H1 (cell line): ENCODE measurements at regions not wholly inside any gene's neighbourhood (a gene's known extent, or its start where the extent isn't known, plus 50 kb on each side); places are given as distances from the start of the nearest gene placed in this dataset.
A peak's percentile ranks its signal among the peaks of the same experiment; 100 is the strongest.

ENCODE experiments used
- CTCF ChIA-PET: fragments of 300-600 bp; sonication (Branson Sonifier 250); formaldehyde crosslinking; loops from one replicate; lab custom pipeline; 2021; ENCODE audit not compliant: partially characterized antibody; lab: Charles Lee
- POLR2A ChIA-PET: fragments of 300-600 bp; sonication (Branson Sonifier 250); formaldehyde crosslinking; loops from one replicate; lab custom pipeline; 2021; ENCODE audit warnings: inconsistent platforms; ENCODE audit not compliant: partially characterized antibody; lab: Charles Lee
- DNase-seq, 2 experiments: peaks; one replicate each; pipeline versions ENCODE4 v3.0.0 to v3.0.0-alpha.2; 2010 to 2022; ENCODE audit warnings: low spot score in 2 of 2, low read depth in 1 of 2, mixed read lengths in 1 of 2
- FAIRE-seq: peaks from 2 replicates; lab custom pipeline; 2011; peaks lifted over from hg19 to GRCh38; lab: Jason Lieb, UNC
- H2AFZ ChIP-seq: 2 replicates; pipeline ENCODE4 v1.8.1; 2012; ENCODE audit warnings: low read length, inconsistent platforms
- H2AK5ac ChIP-seq: 2 replicates; pipeline ENCODE4 v1.6.1; 2013; ENCODE audit warnings: low read depth, low read length
- H2BK120ac ChIP-seq: replicated peaks from 2 replicates; pipeline ENCODE3; 2013; ENCODE audit warnings: low read depth, low read length, inconsistent platforms
- H2BK12ac ChIP-seq: 2 replicates; pipeline ENCODE4 v1.6.1; 2013; ENCODE audit warnings: low read depth, low read length
- H2BK15ac ChIP-seq: 2 replicates; pipeline ENCODE4 v1.6.1; 2013; ENCODE audit warnings: low read length
- H2BK20ac ChIP-seq: 2 replicates; pipeline ENCODE4 v1.6.1; 2013; ENCODE audit warnings: low read length
- H2BK5ac ChIP-seq: 2 replicates; pipeline ENCODE4 v1.6.1; 2013; ENCODE audit warnings: low read depth, low read length
- H3K14ac ChIP-seq: 2 replicates; pipeline ENCODE4 v1.6.1; 2013; ENCODE audit warnings: inconsistent platforms; ENCODE audit not compliant: insufficient read length
- H3K18ac ChIP-seq: 2 replicates; pipeline ENCODE4 v1.6.1; 2013; ENCODE audit warnings: low read length; ENCODE audit errors: extremely low read depth
- H3K23ac ChIP-seq: 2 replicates; pipeline ENCODE4 v1.6.1; 2013; ENCODE audit warnings: inconsistent platforms; ENCODE audit not compliant: insufficient read length
- H3K23me2 ChIP-seq: 2 replicates; pipeline ENCODE4 v1.6.1; 2013; ENCODE audit warnings: low read depth, low read length
- H3K27ac ChIP-seq: 2 replicates; pipeline ENCODE4 v1.6.1; 2011; ENCODE audit warnings: low read depth, low read length, inconsistent platforms
- H3K27me3 ChIP-seq, 4 experiments: replicated peaks in 1 of 4; 1 replicate in 1 of 4; 2 replicates in 3 of 4; pipeline versions ENCODE4 v1.6.1 to v1.8.1; 2011 to 2013; ENCODE audit warnings: low read length in 3 of 4, mild to moderate bottlenecking in 3 of 4, inconsistent platforms in 2 of 4, mixed read lengths in 2 of 4, moderate library complexity in 1 of 4; ENCODE audit not compliant: control insufficient read depth in 3 of 4, insufficient read depth in 3 of 4; ENCODE audit errors: extremely low read depth in 1 of 4
- H3K36me3 ChIP-seq, 4 experiments: 2 replicates each; pipeline versions ENCODE4 v1.6.1 to v1.8.1; 2011 to 2013; ENCODE audit warnings: mild to moderate bottlenecking in 4 of 4, low read length in 3 of 4, moderate library complexity in 2 of 4, control low read depth in 1 of 4, inconsistent platforms in 1 of 4; ENCODE audit not compliant: insufficient read depth in 4 of 4, control insufficient read depth in 2 of 4
- H3K4ac ChIP-seq: replicated peaks from 2 replicates; pipeline ENCODE3; 2013; ENCODE audit warnings: low read length, low read depth, mixed read lengths, inconsistent platforms; ENCODE audit not compliant: insufficient read length
- H3K4me1 ChIP-seq, 4 experiments: replicated peaks in 1 of 4; 1 replicate in 1 of 4; 2 replicates in 3 of 4; pipeline versions ENCODE4 v1.6.1 to v1.8.1; 2011 to 2013; ENCODE audit warnings: low read length in 3 of 4, inconsistent platforms in 2 of 4, mixed read lengths in 1 of 4; ENCODE audit not compliant: insufficient read depth in 4 of 4, control insufficient read depth in 3 of 4
- H3K4me2 ChIP-seq, 2 experiments: 2 replicates each; pipeline versions ENCODE4 v1.6.1 to v1.8.1; 2011 to 2013; ENCODE audit warnings: low read depth in 2 of 2, low read length in 2 of 2, control low read depth in 1 of 2, inconsistent platforms in 1 of 2, mild to moderate bottlenecking in 1 of 2; ENCODE audit not compliant: insufficient read depth in 1 of 2
- H3K4me3 ChIP-seq, 4 experiments: fragments of 200-600, 300-600 bp in 1 of 4; sonication (generic), shearing (Covaris generic), sonication (Bioruptor Twin) in 1 of 4; 2 replicates each; pipeline versions ENCODE4 v1.5.1 to v1.8.1; 2011 to 2016; ENCODE audit warnings: low read length in 4 of 4, low read depth in 3 of 4, control low read depth in 2 of 4, inconsistent platforms in 2 of 4, mild to moderate bottlenecking in 2 of 4, mixed read lengths in 1 of 4, moderate library complexity in 1 of 4; ENCODE audit not compliant: insufficient read depth in 2 of 4; ENCODE audit errors: extremely low read depth in 1 of 4
- H3K56ac ChIP-seq: replicated peaks from 2 replicates; pipeline ENCODE3; 2013; ENCODE audit warnings: low read depth, mild to moderate bottlenecking, mixed read lengths, low read length, inconsistent platforms; ENCODE audit not compliant: insufficient read length
- H3K79me1 ChIP-seq: 2 replicates; pipeline ENCODE4 v1.6.1; 2013; ENCODE audit warnings: low read depth, low read length, control low read depth
- H3K79me2 ChIP-seq, 2 experiments: 2 replicates each; pipeline versions ENCODE4 v1.6.1 to v1.8.1; 2012 to 2013; ENCODE audit warnings: low read length in 2 of 2, mild to moderate bottlenecking in 2 of 2, inconsistent platforms in 1 of 2; ENCODE audit not compliant: insufficient read depth in 2 of 2, control insufficient read depth in 1 of 2
- H3K9ac ChIP-seq, 4 experiments: replicated peaks in 1 of 4; 1 replicate in 1 of 4; 2 replicates in 3 of 4; pipeline versions ENCODE4 v1.6.1 to v1.8.1; 2011 to 2013; ENCODE audit warnings: low read depth in 3 of 4, low read length in 3 of 4, control low read depth in 2 of 4, mild to moderate bottlenecking in 2 of 4, moderate library complexity in 2 of 4, inconsistent platforms in 1 of 4; ENCODE audit errors: extremely low read depth in 1 of 4
- H3K9me3 ChIP-seq, 2 experiments: 2 replicates each; pipeline versions ENCODE4 v1.6.1 to v1.8.1; 2012 to 2013; ENCODE audit warnings: mild to moderate bottlenecking in 2 of 2, moderate library complexity in 2 of 2, control low read depth in 1 of 2, inconsistent platforms in 1 of 2, low read depth in 1 of 2, low read length in 1 of 2, mixed read lengths in 1 of 2; ENCODE audit not compliant: insufficient read depth in 2 of 2
- H4K20me1 ChIP-seq, 2 experiments: replicated peaks in 1 of 2; 2 replicates each; pipeline versions ENCODE3 to v1.8.1; 2011 to 2013; ENCODE audit warnings: inconsistent platforms in 2 of 2, low read length in 2 of 2, mild to moderate bottlenecking in 1 of 2; ENCODE audit not compliant: insufficient read depth in 2 of 2, control insufficient read depth in 1 of 2
- H4K5ac ChIP-seq: 2 replicates; pipeline ENCODE4 v1.6.1; 2013; ENCODE audit warnings: low read length, low read depth, mixed read lengths, inconsistent platforms; ENCODE audit not compliant: insufficient read length
- H4K8ac ChIP-seq: 2 replicates; pipeline ENCODE4 v1.8.0; 2013; ENCODE audit warnings: mild to moderate bottlenecking, moderate library complexity, low read length, inconsistent platforms; ENCODE audit not compliant: insufficient read depth; ENCODE audit errors: extremely low read depth
- H4K91ac ChIP-seq: replicated peaks from 2 replicates; pipeline ENCODE3; 2013; ENCODE audit warnings: low read length, mixed read lengths, inconsistent platforms; ENCODE audit not compliant: insufficient read length
- ASH2L ChIP-seq: fragments of 200-600, 300-600 bp; sonication (generic); IDR thresholded peaks from one replicate; pipeline ENCODE4 v1.7.1; 2017; ENCODE audit warnings: low read length
- CTCF ChIP-seq, 3 experiments: IDR thresholded peaks; 1 replicate in 2 of 3; 2 replicates in 1 of 3; pipeline versions ENCODE4 v1.5.1 to v1.6.1; 2011; ENCODE audit warnings: low read length in 3 of 3, mild to moderate bottlenecking in 3 of 3, inconsistent platforms in 2 of 3, low read depth in 1 of 3, moderate library complexity in 1 of 3; ENCODE audit not compliant: insufficient read depth in 1 of 3; ENCODE audit errors: control extremely low read depth in 1 of 3
- EP300 ChIP-seq, 2 experiments: IDR thresholded peaks; 1 replicate in 1 of 2; 2 replicates in 1 of 2; pipeline ENCODE4 v1.6.1; 2011 to 2012; ENCODE audit warnings: low read depth in 2 of 2, low read length in 2 of 2, mild to moderate bottlenecking in 2 of 2, borderline replicate concordance in 1 of 2, inconsistent platforms in 1 of 2, moderate library complexity in 1 of 2
- RAD21 ChIP-seq, 2 experiments: IDR thresholded peaks in 1 of 2; conservative IDR thresholded peaks in 1 of 2; 2 replicates each; pipeline ENCODE4 v1.6.1; 2011; ENCODE audit warnings: low read depth in 2 of 2, low read length in 2 of 2, improper control_type of control experiment in 1 of 2, inconsistent platforms in 1 of 2, mild to moderate bottlenecking in 1 of 2, moderate library complexity in 1 of 2
- TEAD4 ChIP-seq: IDR thresholded peaks from 2 replicates; pipeline ENCODE4 v1.6.1; 2012; ENCODE audit warnings: low read depth, low read length, inconsistent platforms, mixed read lengths
- WGBS, 2 experiments: shearing (Covaris generic) in 1 of 2; methylation state at CpG; one replicate each; pipeline versions ENCODE4 v1.1.6 to v1.1.7; 2013 to 2015; ENCODE audit warnings: low lambda C conversion rate in 2 of 2, mixed read lengths in 2 of 2, inconsistent platforms in 1 of 2, low coverage in 1 of 2, missing lambda C conversion rate in 1 of 2; ENCODE audit not compliant: insufficient replicate concordance in 2 of 2, insufficient coverage in 1 of 2, insufficient read length in 1 of 2; ENCODE audit errors: extremely low coverage in 1 of 2, missing lambda C conversion rate in 1 of 2; 5-methylcytosine and 5-hydroxymethylcytosine counted together

GRCh38 chr3:102307442-102307841 is 127.4 kb upstream of the ZPLD1 start:
- Histone ChIP-seq H2BK20ac (no peak overlapping the region), H2BK15ac (no peak overlapping the region), H4K20me1 (no peaks in the 10 kb centered on the region), H3K23me2 (no peaks in the 10 kb centered on the region), H3K79me1 (no peaks in the 10 kb centered on the region), H3K79me2 (no peaks in the 10 kb centered on the region), H3K4me2 (no peak overlapping the region), H2AFZ (peak overlapping the region; percentile 29; the same call in 1 of the 2 replicates), H3K14ac (no peak overlapping the region), H3K18ac (no peak overlapping the region), H4K5ac (no peak overlapping the region), H2BK120ac (no peak overlapping the region), H3K27ac (no peak overlapping the region), H4K8ac (no peak overlapping the region), H3K56ac (no peak overlapping the region), H3K4me3 (no peak overlapping the region), H3K23ac (no peak overlapping the region), H2BK12ac (no peak overlapping the region), H3K9ac (no peak overlapping the region), H2BK5ac (no peak overlapping the region), H3K4me1 (no peaks in the 10 kb centered on the region), H4K91ac (no peak overlapping the region), H3K27me3 (no peaks in the 10 kb centered on the region), H3K36me3 (no peaks in the 10 kb centered on the region), H2AK5ac (no peak overlapping the region), H3K4ac (no peak overlapping the region), H3K9me3 (no peaks in the 10 kb centered on the region)
- CTCF ChIA-PET = interaction anchor here (1.0 to 1.6 kb wide), 2 partner anchors 8 to 104 kb away, joined by 3 to 5 read pairs; no protein-coding TSS in a partner anchor
- DNase-seq = no peak
- POLR2A ChIA-PET = no interaction called here
- peak; percentile 26; the same call in 1 of the 2 replicates for TF ChIP-seq TEAD4
- TF ChIP-seq CTCF (IDR thresholded peaks at IDR 0.05; ENCODE audit: control extremely low read depth in 1 of 3, insufficient read depth in 1 of 3, low read depth in 1 of 3, low read length in 3 of 3) = peak in 1 of 3 experiments; percentile 20; a peak in 2 of 4 replicates
- no peak for TF ChIP-seq ASH2L
- no peak for TF ChIP-seq EP300 (IDR thresholded peaks at IDR 0.05; ENCODE audit: borderline replicate concordance in 1 of 2, low read depth in 2 of 2, low read length in 2 of 2)
- peak in 1 of 2 experiments; percentile 24; a peak in 1 of 4 replicates for TF ChIP-seq RAD21 (IDR thresholded peaks at IDR 0.05 in 1 of 2, conservative IDR thresholded peaks at IDR 0.05 in 1 of 2; ENCODE audit: low read depth in 2 of 2, low read length in 2 of 2)
- no peak for FAIRE-seq
- WGBS, 2 experiments = 96% methylated on average over 2 of the region's 2 CpGs; no CpG with 5 or more reads in 1 of the 2 experiments
